Retinal pigment epithelial cell (primary cell): ENCODE measurements at regions not wholly inside any gene's neighbourhood (a gene's known extent, or its start where the extent isn't known, plus 50 kb on each side); places are given as distances from the start of the nearest gene placed in this dataset.
"Not testable (repeated sequence)": the region's sequence is repeated elsewhere in the genome, so short reads cannot be mapped to it uniquely, and the experiment has no call there.

ENCODE experiments used
- DNase-seq: peaks from one replicate; pipeline ENCODE4 v3.0.0-alpha.2; 2010; ENCODE audit warnings: low read depth
- H3K4me3 ChIP-seq: 2 replicates; pipeline ENCODE4 v1.5.1; 2011; ENCODE audit warnings: mild to moderate bottlenecking, low read length, control low read depth, moderate library complexity
- TF ChIP-seq, protein P1 (sequence below): conservative IDR thresholded peaks from 2 replicates; pipeline ENCODE4 v1.5.1; 2011; ENCODE audit warnings: low read depth, low read length, control low read depth, inconsistent platforms

- TF ChIP-seq, protein P1, sequence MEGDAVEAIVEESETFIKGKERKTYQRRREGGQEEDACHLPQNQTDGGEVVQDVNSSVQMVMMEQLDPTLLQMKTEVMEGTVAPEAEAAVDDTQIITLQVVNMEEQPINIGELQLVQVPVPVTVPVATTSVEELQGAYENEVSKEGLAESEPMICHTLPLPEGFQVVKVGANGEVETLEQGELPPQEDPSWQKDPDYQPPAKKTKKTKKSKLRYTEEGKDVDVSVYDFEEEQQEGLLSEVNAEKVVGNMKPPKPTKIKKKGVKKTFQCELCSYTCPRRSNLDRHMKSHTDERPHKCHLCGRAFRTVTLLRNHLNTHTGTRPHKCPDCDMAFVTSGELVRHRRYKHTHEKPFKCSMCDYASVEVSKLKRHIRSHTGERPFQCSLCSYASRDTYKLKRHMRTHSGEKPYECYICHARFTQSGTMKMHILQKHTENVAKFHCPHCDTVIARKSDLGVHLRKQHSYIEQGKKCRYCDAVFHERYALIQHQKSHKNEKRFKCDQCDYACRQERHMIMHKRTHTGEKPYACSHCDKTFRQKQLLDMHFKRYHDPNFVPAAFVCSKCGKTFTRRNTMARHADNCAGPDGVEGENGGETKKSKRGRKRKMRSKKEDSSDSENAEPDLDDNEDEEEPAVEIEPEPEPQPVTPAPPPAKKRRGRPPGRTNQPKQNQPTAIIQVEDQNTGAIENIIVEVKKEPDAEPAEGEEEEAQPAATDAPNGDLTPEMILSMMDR, result no peak
- H3K4me3 ChIP-seq, result no peak overlapping the region
- no peak for DNase-seq
Observed at GRCh38 chr1:55867304-55867843, 652.2 kb upstream of the USP24 start.

DNA sequence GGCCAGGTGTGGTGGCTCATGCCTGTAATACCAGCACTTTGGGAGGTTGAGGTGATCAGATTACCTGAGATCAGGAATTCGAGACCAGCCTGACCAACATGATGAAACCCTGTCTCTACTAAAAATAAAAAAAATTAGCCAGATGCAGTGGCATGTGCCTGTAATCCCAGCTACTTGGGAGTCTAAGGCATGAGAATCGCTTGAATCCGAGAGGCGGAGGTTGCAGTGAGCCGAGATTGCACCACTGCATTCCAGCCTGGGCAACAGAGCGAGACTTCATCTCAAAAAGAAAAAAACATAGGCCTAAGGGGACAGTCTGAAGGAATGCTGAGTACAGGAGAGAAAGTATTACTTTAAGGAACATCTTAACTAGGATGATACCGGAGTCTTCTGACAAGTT lies 650.6 kb upstream of the USP24 start:
- not testable (repeated sequence) for DNase-seq, H3K4me3 ChIP-seq

DNA sequence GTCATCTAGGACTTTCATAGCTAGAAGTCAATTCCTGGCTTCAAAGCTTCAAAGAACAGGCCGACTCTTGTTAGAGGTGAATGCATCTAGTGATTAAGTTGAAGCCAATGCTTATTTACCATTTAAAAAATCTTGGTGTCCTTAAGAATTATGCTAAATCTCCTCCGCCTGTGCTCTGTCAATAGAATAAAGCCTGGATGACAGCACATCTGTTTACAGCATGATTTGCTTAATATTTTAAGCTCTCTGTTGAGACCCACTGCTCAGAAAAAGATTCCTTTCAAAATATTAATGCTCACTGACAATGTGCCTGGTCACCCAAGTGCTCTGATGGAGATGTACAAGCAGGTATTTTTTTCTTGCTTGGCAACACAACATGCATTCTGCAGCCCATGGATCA lies 649.1 kb upstream of the USP24 start:
- H3K4me3 ChIP-seq, result no peak overlapping the region
- TF ChIP-seq, protein P1, result no peak
- no peak for DNase-seq

GRCh38 chr1:55861676-55862340 lies 646.6 kb upstream of the USP24 start:
- TF ChIP-seq, protein P1, result no peak
- no peak overlapping the region for H3K4me3 ChIP-seq
- no peak for DNase-seq

GRCh38 chr1:55860798-55861519 lies 645.8 kb upstream of the USP24 start:
- H3K4me3 ChIP-seq, result no peak overlapping the region
- TF ChIP-seq, protein P1, result no peak
- DNase-seq, result no peak

- TF ChIP-seq, protein P1, result no peak
- H3K4me3 ChIP-seq, result no peak overlapping the region
- DNase-seq, result no peak
Observed at GRCh38 chr1:55860326-55860725, 645.2 kb upstream of the USP24 start.

- TF ChIP-seq, protein P1, result no peak
- peak; percentile 63 for DNase-seq
- no peak overlapping the region for H3K4me3 ChIP-seq
Observed at GRCh38 chr1:55854911-55855310, 639.7 kb upstream of the USP24 start.
